DMS 273 (cell line): ENCODE measurements at regions not wholly inside any gene's neighbourhood (a gene's known extent, or its start where the extent isn't known, plus 50 kb on each side); places are given as distances from the start of the nearest gene placed in this dataset.
A peak's percentile ranks its signal among the peaks of the same experiment; 100 is the strongest.

Source experiments
- DNase-seq: peaks from one replicate; lab custom pipeline; 2025; ENCODE audit not compliant: unreplicated experiment; lab: John Stamatoyannopoulos, UW

- no peak for DNase-seq
These were observed 58.9 kb downstream of the DIRAS3 start for GRCh38 chr1:67991546-67991945.

GRCh38 chr1:67988066-67988465 lies 62.4 kb downstream of the DIRAS3 start:
- DNase-seq, result no peak

- DNase-seq, result no peak
These were observed 63.2 kb downstream of the DIRAS3 start for GRCh38 chr1:67987046-67987799.

- DNase-seq, result no peak
These were observed 66.6 kb downstream of the DIRAS3 start for GRCh38 chr1:67983867-67984266.

- DNase-seq, result no peak
These were observed 70.4 kb downstream of the DIRAS3 start for GRCh38 chr1:67980028-67980427.

GRCh38 chr1:67979532-67979931 lies 70.9 kb downstream of the DIRAS3 start:
- DNase-seq, result no peak

GRCh38 chr1:67978890-67979516 lies 71.4 kb downstream of the DIRAS3 start:
- no peak for DNase-seq

- no peak for DNase-seq
These were observed 72.7 kb downstream of the DIRAS3 start for GRCh38 chr1:67977756-67978155.

GRCh38 chr1:67973051-67973450 lies 77.4 kb downstream of the DIRAS3 start:
- DNase-seq, result no peak

- DNase-seq, result no peak
These were observed 80.3 kb downstream of the DIRAS3 start for GRCh38 chr1:67970088-67970487.

- no peak for DNase-seq
These were observed 81.0 kb downstream of the DIRAS3 start for GRCh38 chr1:67969446-67969845.

- DNase-seq, result peak; percentile 13
These were observed 83.8 kb downstream of the DIRAS3 start for GRCh38 chr1:67966666-67967009.

- DNase-seq, result no peak
These were observed 84.3 kb downstream of the DIRAS3 start for GRCh38 chr1:67965995-67966665.

- no peak for DNase-seq
These were observed 87.2 kb downstream of the DIRAS3 start for GRCh38 chr1:67963263-67963662.

- no peak for DNase-seq
These were observed 89.7 kb downstream of the DIRAS3 start for GRCh38 chr1:67960766-67961165.

GRCh38 chr1:67958472-67958871 lies 92.0 kb downstream of the DIRAS3 start:
- DNase-seq, result no peak

- peak; percentile 84 for DNase-seq
These were observed 93.4 kb downstream of the DIRAS3 start for GRCh38 chr1:67957066-67957465.

GRCh38 chr1:67956116-67956515 lies 94.3 kb downstream of the DIRAS3 start:
- no peak for DNase-seq

GRCh38 chr1:67955591-67955990 lies 94.8 kb downstream of the DIRAS3 start:
- DNase-seq, result no peak

GRCh38 chr1:67953301-67953700 lies 97.1 kb downstream of the DIRAS3 start:
- no peak for DNase-seq

GRCh38 chr1:67952071-67952470 lies 98.4 kb downstream of the DIRAS3 start:
- DNase-seq, result no peak

- no peak for DNase-seq
These were observed 99.4 kb downstream of the DIRAS3 start for GRCh38 chr1:67951014-67951413.
